ENCODE measurements at regions not wholly inside any gene's neighbourhood (a gene's known extent, or its start where the extent isn't known, plus 50 kb on each side); places are given as distances from the start of the nearest gene placed in this dataset.

- TF ChIP-seq TAF1 (IDR thresholded peaks at IDR 0.05; ENCODE audit: borderline replicate concordance, low read depth, low read length), result no peak
- TF ChIP-seq POLR2AphosphoS5 (IDR thresholded peaks at IDR 0.05; ENCODE audit: low read depth, low read length), result no peak
These were observed 104.5 kb upstream of the CARMIL1 start for GRCh38 chr6:25174678-25175077.
